Sigmoid colon (tissue), 6 donors: ENCODE measurements at regions not wholly inside any gene's neighbourhood (a gene's known extent, or its start where the extent isn't known, plus 50 kb on each side); places are given as distances from the start of the nearest gene placed in this dataset.

Source experiments
- DNase-seq: peaks from one replicate; pipeline ENCODE4 v3.0.0-alpha.2; 2019
- H3K27ac ChIP-seq, 4 donors: fragments of 200-600 bp; sonication (generic); one replicate each; pipeline ENCODE4 v1.5.1; 2016 to 2019; ENCODE audit warnings: mild to moderate bottlenecking in 1 of 4
- H3K27me3 ChIP-seq, 3 donors: fragments of 200-600 bp; sonication (generic); one replicate each; pipeline ENCODE4 v1.5.1; 2019; ENCODE audit warnings: mild to moderate bottlenecking in 1 of 3
- H3K36me3 ChIP-seq, 4 donors: fragments of 200-600 bp; sonication (generic); one replicate each; pipeline ENCODE4 v1.5.1; 2016 to 2019
- H3K4me1 ChIP-seq, 4 donors: fragments of 200-600 bp; sonication (generic); one replicate each; pipeline ENCODE4 v1.5.1; 2017 to 2019
- H3K4me3 ChIP-seq, 4 donors: fragments of 200-600 bp; sonication (generic); one replicate each; pipeline ENCODE4 v1.5.1; 2017 to 2019; ENCODE audit warnings: mild to moderate bottlenecking in 2 of 4, moderate library complexity in 1 of 4
- H3K9me3 ChIP-seq, 4 donors: fragments of 200-600 bp in 3 of 4; sonication (generic) in 3 of 4; one replicate each; pipeline versions ENCODE4 v1.5.1 to v1.6.1; 2013 to 2019
- EP300 ChIP-seq, 4 donors: sonication (generic); formaldehyde crosslinking; IDR thresholded peaks; one replicate each; pipeline ENCODE4 v1.6.1; 2017; ENCODE audit warnings: antibody characterized with exemption in 4 of 4
- POLR2A ChIP-seq, 2 donors: fragments of 450-650 bp; IDR thresholded peaks; one replicate each; pipeline ENCODE4 v1.6.1; 2016; ENCODE audit warnings: antibody characterized with exemption in 2 of 2, mild to moderate bottlenecking in 2 of 2, moderate library complexity in 2 of 2
- POLR2AphosphoS5 ChIP-seq, 4 donors: sonication (generic); formaldehyde crosslinking; IDR thresholded peaks; one replicate each; pipeline ENCODE4 v1.6.1; 2017; ENCODE audit warnings: antibody characterized with exemption in 4 of 4
- WGBS, 2 donors: extraction: QIAGEN DNeasy Blood & Tissue Kit; methylation state at CpG; one replicate each; pipeline ENCODE4 v1.1.7; 2013; 5-methylcytosine and 5-hydroxymethylcytosine counted together
- intact Hi-C: fragments of 100-400 bp; cut with DNase I; formaldehyde crosslinking; loops from one replicate; pipeline ENCODE4 v1.15.1; 2023
- TF ChIP-seq, protein P1 (sequence below), 4 experiments: fragments of 450-650 bp in 3 of 4; fragments of 200-600 bp in 1 of 4; IDR thresholded peaks; one replicate each; pipeline ENCODE4 v1.5.1; 2016 to 2019; ENCODE audit warnings: antibody characterized with exemption in 4 of 4, mild to moderate bottlenecking in 3 of 4, moderate library complexity in 2 of 4
- donor health status: healthy with polysubstance abuse.
- donor health status: healthy.

DNA sequence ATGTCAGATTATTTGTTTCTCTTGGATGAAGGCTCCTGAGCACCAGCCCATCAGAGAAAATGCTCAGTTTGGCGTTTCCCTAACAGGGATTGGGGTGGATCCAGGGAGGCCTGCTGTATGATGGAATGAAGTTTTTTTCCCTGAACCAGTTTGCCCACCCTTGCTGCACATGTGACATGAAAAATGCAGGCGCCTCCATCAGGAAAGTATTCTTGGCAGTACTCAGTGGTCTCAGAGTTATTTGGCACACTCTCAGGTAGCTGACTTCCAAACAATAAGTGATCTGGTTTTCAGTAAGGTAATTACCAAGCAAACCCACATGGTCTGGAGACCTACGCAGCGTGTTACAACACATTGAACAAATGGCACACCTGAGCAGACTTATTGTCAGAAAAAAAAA lies 254.9 kb downstream of the PAX3 start:
- intact Hi-C loops = no loop called here
- Histone ChIP-seq H3K27me3 (no peaks in the 10 kb centered on the region), H3K27ac (no peak overlapping the region), H3K36me3 (no peaks in the 10 kb centered on the region), H3K4me3 (no peak overlapping the region), H3K9me3 (no peaks in the 10 kb centered on the region), H3K4me1 (no peaks in the 10 kb centered on the region)
- no peak for DNase-seq
- TF ChIP-seq POLR2A (IDR thresholded peaks at IDR 0.05) (no peak), POLR2AphosphoS5 (IDR thresholded peaks at IDR 0.05) (no peak)
- 87 to 89% methylated on average over 4 of the region's 4 CpGs for WGBS, 2 donors

DNA sequence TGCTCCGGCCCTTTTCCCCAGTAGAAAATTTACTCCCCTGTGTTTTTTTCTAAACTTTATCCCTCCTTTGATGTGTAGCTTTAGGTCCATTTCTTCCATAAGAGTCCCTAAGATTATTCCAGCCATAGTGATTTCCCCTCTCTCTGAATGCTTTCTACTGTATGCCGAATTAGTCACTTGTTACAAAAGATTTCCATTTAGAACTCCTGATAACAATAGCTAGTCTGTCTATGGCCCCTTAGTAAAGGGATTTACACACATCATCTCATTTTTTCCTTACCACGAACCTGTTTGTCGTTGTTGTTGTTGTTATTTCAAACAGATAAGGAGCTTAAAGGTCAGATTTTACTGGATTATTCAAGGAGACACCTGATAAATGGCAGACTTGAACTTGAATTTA lies 256.1 kb downstream of the PAX3 start:
- no peak overlapping the region for H3K27ac ChIP-seq
- no peaks in the 10 kb centered on the region for H3K36me3 ChIP-seq
- no peak overlapping the region for H3K4me3 ChIP-seq
- 68 to 72% methylated on average over 4 of the region's 4 CpGs for whole genome bisulfite sequencing, 2 donors
- no peaks in the 10 kb centered on the region for H3K9me3 ChIP-seq
- H3K27me3 ChIP-seq = no peaks in the 10 kb centered on the region
- intact Hi-C loops = no loop called here
- DNase-seq = no peak
- peaks cover 0 to 10% (median 4%) of the 10 kb centered on the region in 4 donors for H3K4me1 ChIP-seq
- no peak for TF ChIP-seq POLR2A (IDR thresholded peaks at IDR 0.05)
- TF ChIP-seq, protein P1, sequence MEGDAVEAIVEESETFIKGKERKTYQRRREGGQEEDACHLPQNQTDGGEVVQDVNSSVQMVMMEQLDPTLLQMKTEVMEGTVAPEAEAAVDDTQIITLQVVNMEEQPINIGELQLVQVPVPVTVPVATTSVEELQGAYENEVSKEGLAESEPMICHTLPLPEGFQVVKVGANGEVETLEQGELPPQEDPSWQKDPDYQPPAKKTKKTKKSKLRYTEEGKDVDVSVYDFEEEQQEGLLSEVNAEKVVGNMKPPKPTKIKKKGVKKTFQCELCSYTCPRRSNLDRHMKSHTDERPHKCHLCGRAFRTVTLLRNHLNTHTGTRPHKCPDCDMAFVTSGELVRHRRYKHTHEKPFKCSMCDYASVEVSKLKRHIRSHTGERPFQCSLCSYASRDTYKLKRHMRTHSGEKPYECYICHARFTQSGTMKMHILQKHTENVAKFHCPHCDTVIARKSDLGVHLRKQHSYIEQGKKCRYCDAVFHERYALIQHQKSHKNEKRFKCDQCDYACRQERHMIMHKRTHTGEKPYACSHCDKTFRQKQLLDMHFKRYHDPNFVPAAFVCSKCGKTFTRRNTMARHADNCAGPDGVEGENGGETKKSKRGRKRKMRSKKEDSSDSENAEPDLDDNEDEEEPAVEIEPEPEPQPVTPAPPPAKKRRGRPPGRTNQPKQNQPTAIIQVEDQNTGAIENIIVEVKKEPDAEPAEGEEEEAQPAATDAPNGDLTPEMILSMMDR (IDR thresholded peaks at IDR 0.05) = no peak
- no peak for TF ChIP-seq POLR2AphosphoS5 (IDR thresholded peaks at IDR 0.05)
- TF ChIP-seq EP300 (IDR thresholded peaks at IDR 0.05) = no peak

DNA sequence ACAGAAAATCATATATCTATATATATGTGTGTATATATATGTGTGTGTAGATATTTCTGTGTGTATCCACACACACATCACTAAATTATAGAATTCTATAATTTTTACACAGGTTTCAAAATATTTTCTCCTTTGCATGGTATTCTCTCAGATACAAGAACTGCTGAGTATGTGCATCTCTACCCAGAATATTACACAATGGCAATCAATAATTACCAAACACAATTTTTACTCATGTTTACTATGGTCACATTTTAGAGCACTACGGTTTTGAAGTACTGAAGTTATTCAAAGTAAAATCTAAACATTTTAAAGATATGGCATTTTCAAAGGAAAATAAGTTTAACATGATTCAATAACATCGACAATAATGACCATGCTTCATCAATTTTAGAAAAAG lies 258.5 kb downstream of the PAX3 start:
- Histone ChIP-seq H3K4me1 (peaks cover 0 to 12% (median 4%) of the 10 kb centered on the region in 4 donors), H3K36me3 (no peaks in the 10 kb centered on the region), H3K9me3 (no peaks in the 10 kb centered on the region), H3K4me3 (no peak overlapping the region), H3K27me3 (no peaks in the 10 kb centered on the region), H3K27ac (no peak overlapping the region)
- intact Hi-C loops = no loop called here
- DNase-seq = no peak
- WGBS, 2 donors = 88 to 92% methylated on average over 2 of the region's 2 CpGs
- TF ChIP-seq POLR2AphosphoS5 (IDR thresholded peaks at IDR 0.05) (no peak), EP300 (IDR thresholded peaks at IDR 0.05) (no peak), POLR2A (IDR thresholded peaks at IDR 0.05) (no peak)
- TF ChIP-seq, protein P1 (IDR thresholded peaks at IDR 0.05) = no peak

DNA sequence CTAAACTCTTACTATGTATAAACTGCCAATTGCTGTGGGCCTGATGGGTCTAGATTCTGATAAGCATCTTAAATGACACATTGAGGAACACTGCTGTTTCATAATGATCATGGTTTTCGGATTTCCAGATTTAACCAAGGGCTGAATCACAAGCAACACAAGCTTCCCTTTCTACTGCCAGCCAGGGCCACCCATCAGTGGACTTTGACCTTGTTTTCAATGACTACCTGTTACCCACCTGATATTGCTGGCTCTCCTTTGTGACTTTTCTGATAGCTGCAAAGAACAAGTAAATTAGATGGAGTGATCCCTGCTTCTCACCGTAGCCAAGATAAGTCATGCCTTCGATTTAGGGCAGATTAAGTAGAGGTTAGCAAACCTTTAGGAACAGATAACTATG lies 259.0 kb downstream of the PAX3 start:
- Histone ChIP-seq H3K4me3 (no peak overlapping the region), H3K27ac (no peak overlapping the region), H3K27me3 (no peaks in the 10 kb centered on the region), H3K4me1 (peaks cover 0 to 12% (median 4%) of the 10 kb centered on the region in 4 donors), H3K36me3 (no peaks in the 10 kb centered on the region), H3K9me3 (no peaks in the 10 kb centered on the region)
- intact Hi-C loops = no loop called here
- 65 to 69% methylated on average over 3 of the region's 3 CpGs for WGBS, 2 donors
- no peak for DNase-seq
- TF ChIP-seq POLR2AphosphoS5 (IDR thresholded peaks at IDR 0.05) (no peak), POLR2A (IDR thresholded peaks at IDR 0.05) (no peak), EP300 (IDR thresholded peaks at IDR 0.05) (no peak)
- TF ChIP-seq, protein P1 (IDR thresholded peaks at IDR 0.05) = no peak

DNA sequence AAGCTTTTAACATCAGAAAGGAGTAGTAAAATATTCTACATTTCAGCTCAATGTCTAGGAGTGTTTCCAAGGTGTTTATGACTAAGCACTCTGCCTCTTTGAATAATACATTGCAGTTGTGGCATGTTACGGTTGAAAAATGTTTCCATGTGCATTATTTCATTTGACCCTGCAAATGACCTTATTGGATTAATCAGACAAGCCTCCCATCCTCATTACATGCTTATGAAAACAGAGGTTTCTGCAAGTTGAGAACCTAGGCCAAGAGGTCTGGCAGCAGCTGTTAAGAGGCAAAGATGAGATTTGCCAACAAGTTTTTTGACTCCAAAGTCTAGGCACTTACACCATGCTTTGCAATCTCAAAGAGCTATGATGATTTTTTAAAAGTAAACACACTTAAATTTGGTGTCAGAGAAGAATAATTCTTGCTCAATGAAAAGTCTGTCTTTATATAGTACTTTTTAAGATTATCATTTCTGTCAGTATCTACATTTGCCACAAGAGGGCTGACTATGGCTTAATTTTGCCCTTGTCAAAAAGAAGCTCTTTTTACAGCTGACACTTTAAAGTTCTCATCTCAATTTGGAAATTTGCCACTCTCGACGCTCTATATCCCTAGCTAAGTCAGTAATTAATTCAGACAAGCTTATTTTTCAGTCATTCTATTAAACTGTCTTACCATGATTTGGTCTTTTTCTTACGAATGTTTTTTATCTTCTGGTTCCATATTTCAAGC lies 260.6 kb downstream of the PAX3 start:
- no peak overlapping the region for H3K4me3 ChIP-seq
- H3K4me1 ChIP-seq = peaks cover 0 to 12% (median 4%) of the 10 kb centered on the region in 4 donors
- 40 to 51% methylated on average over 4 of the region's 4 CpGs for WGBS, 2 donors

More for the DNA sequence above, 260.6 kb downstream of the PAX3 start:
- no peaks in the 10 kb centered on the region for H3K27me3 ChIP-seq
- TF ChIP-seq POLR2AphosphoS5 (IDR thresholded peaks at IDR 0.05) (no peak), POLR2A (IDR thresholded peaks at IDR 0.05) (no peak), EP300 (IDR thresholded peaks at IDR 0.05) (no peak)
- TF ChIP-seq, protein P1 (IDR thresholded peaks at IDR 0.05) = no peak
- intact Hi-C loops = no loop called here
- H3K27ac ChIP-seq = no peak overlapping the region
- no peak for DNase-seq
- H3K36me3 ChIP-seq = no peaks in the 10 kb centered on the region
- no peaks in the 10 kb centered on the region for H3K9me3 ChIP-seq
